SU-DHL-6 (cell line): ENCODE measurements at regions not wholly inside any gene's neighbourhood (a gene's known extent, or its start where the extent isn't known, plus 50 kb on each side); places are given as distances from the start of the nearest gene placed in this dataset.

ENCODE experiments used
- CTCF ChIP-seq: fragments of 200-600 bp; sonication (generic); IDR thresholded peaks from one replicate; pipeline ENCODE4 v1.5.1; 2017; ENCODE audit warnings: antibody characterized with exemption, mild to moderate bottlenecking, low read length, moderate library complexity; ENCODE audit not compliant: insufficient read depth, poor library complexity, severe bottlenecking
- EZH2phosphoT487 ChIP-seq: fragments of 200-600 bp; sonication (generic), shearing (Covaris generic); conservative IDR thresholded peaks from 2 replicates; pipeline ENCODE4 v1.6.1; 2018; ENCODE audit warnings: mild to moderate bottlenecking, antibody characterized with exemption, low read length, moderate library complexity, mixed read lengths

GRCh38 chr2:194819367-194819766 is 837.7 kb upstream of the SLC39A10 start:
- TF ChIP-seq CTCF (no peak), EZH2phosphoT487 (no peak)
